IMR-90 (cell line): ENCODE measurements at regions not wholly inside any gene's neighbourhood (a gene's known extent, or its start where the extent isn't known, plus 50 kb on each side); places are given as distances from the start of the nearest gene placed in this dataset.

Source experiments
- BHLHE40 ChIP-seq: fragments of 150-350 bp; IDR thresholded peaks from 2 replicates; pipeline ENCODE4 v1.6.1; 2016; ENCODE audit warnings: mild to moderate bottlenecking, low read depth, low read length
- CTCF ChIP-seq: conservative IDR thresholded peaks from 2 replicates; pipeline ENCODE4 v1.5.1; 2012; ENCODE audit warnings: mild to moderate bottlenecking, low read depth, low read length, improper control_type of control experiment
- MAFK ChIP-seq: IDR thresholded peaks from 2 replicates; pipeline ENCODE4 v1.6.1; 2012; ENCODE audit warnings: low read depth, low read length, improper control_type of control experiment
- POLR2A ChIP-seq: IDR thresholded peaks from 2 replicates; pipeline ENCODE4 v1.6.1; 2012; ENCODE audit warnings: mild to moderate bottlenecking, low read depth, low read length
- RAD21 ChIP-seq: IDR thresholded peaks from 2 replicates; pipeline ENCODE4 v1.6.1; 2012; ENCODE audit warnings: low read length, improper control_type of control experiment
- SMC3 ChIP-seq: fragments of 150-350 bp; IDR thresholded peaks from 2 replicates; pipeline ENCODE4 v1.6.1; 2016; ENCODE audit warnings: low read depth, mild to moderate bottlenecking, antibody characterized with exemption, low read length, moderate library complexity

- TF ChIP-seq CTCF (no peak), SMC3 (no peak), POLR2A (no peak), RAD21 (no peak), MAFK (no peak), BHLHE40 (no peak)
These were observed 602.9 kb downstream of the TLE1 start for GRCh38 chr9:81086416-81086815.
